ENCODE measurements at regions not wholly inside any gene's neighbourhood (a gene's known extent, or its start where the extent isn't known, plus 50 kb on each side); places are given as distances from the start of the nearest gene placed in this dataset.

GRCh38 chr15:96792216-96792615 is 461.7 kb downstream of the NR2F2 start:
- Histone ChIP-seq H3K79me1 (ENCODE audit: low read depth in 1 of 2, low read length in 2 of 2) (no peaks in the 10 kb centered on the region), H2BK5ac (ENCODE audit: low read depth, low read length, poor library complexity, severe bottlenecking) (no peak overlapping the region), H2BK20ac (ENCODE audit: low read depth, low read length) (no peak overlapping the region), H3K9me3 (ENCODE audit: control insufficient read depth, insufficient read depth, low read length) (peaks cover 13% of the 10 kb centered on the region), H2BK120ac (ENCODE audit: low read depth, low read length) (no peak overlapping the region), H3K36me3 (ENCODE audit: control insufficient read depth, insufficient read depth, low read length) (no peaks in the 10 kb centered on the region), H2AK5ac (ENCODE audit: low read depth, low read length) (no peak overlapping the region), H4K8ac (ENCODE audit: low read depth in 2 of 2, low read length in 2 of 2) (no peak overlapping the region), H3K23ac (ENCODE audit: low read depth, low read length) (no peak overlapping the region), H3K4me1 (ENCODE audit: control insufficient read depth, insufficient read depth, low read length) (no peaks in the 10 kb centered on the region), H3K9me1 (ENCODE audit: insufficient read depth, low read length) (no peaks in the 10 kb centered on the region), H4K91ac (ENCODE audit: insufficient read depth, low read depth, low read length) (no peak overlapping the region), H3K27me3 (ENCODE audit: control insufficient read depth, insufficient read depth, low read length) (no peaks in the 10 kb centered on the region), H3K14ac (replicated peaks; ENCODE audit: low read depth, low read length) (no peak overlapping the region), H4K20me1 (ENCODE audit: insufficient read depth, low read length) (no peaks in the 10 kb centered on the region), H3K4ac (ENCODE audit: low read depth, low read length) (no peak overlapping the region), H3K4me3 (ENCODE audit: insufficient read depth, low read depth, low read length) (no peak overlapping the region), H2AK9ac (replicated peaks; ENCODE audit: low read depth, low read length, poor library complexity) (no peak overlapping the region), H2BK15ac (ENCODE audit: low read depth, low read length) (no peak overlapping the region), H3K9ac (ENCODE audit: low read depth, low read length) (no peak overlapping the region), H3K56ac (ENCODE audit: extremely low read depth, insufficient read depth, low read length) (no peak overlapping the region), H2AFZ (replicated peaks; ENCODE audit: low read length, poor library complexity) (no peak overlapping the region), H4K5ac (ENCODE audit: low read depth, low read length) (no peak overlapping the region), H3K18ac (ENCODE audit: low read depth, low read length) (no peak overlapping the region), H3K27ac (ENCODE audit: insufficient read depth, low read length) (no peak overlapping the region), H3K4me2 (ENCODE audit: low read depth, low read length) (no peak overlapping the region)
- TF ChIP-seq FOS (IDR thresholded peaks at IDR 0.05; ENCODE audit: low read depth, low read length) (no peak), BHLHE40 (IDR thresholded peaks at IDR 0.05; ENCODE audit: low read depth, low read length) (no peak), ELK1 (IDR thresholded peaks at IDR 0.05; ENCODE audit: borderline replicate concordance, low read depth, low read length) (no peak), NFE2L2 (IDR thresholded peaks at IDR 0.05; ENCODE audit: low read depth, low read length) (no peak), USF2 (IDR thresholded peaks at IDR 0.05; ENCODE audit: low read depth, low read length) (no peak), MXI1 (IDR thresholded peaks at IDR 0.05; ENCODE audit: borderline replicate concordance, low read depth, low read length) (no peak), RCOR1 (IDR thresholded peaks at IDR 0.05; ENCODE audit: insufficient replicate concordance, low read length) (no peak), MAFK (IDR thresholded peaks at IDR 0.05; ENCODE audit: low read depth, low read length) (no peak), CTCF (conservative IDR thresholded peaks at IDR 0.05; ENCODE audit: low read depth, low read length) (no peak), CEBPB (IDR thresholded peaks at IDR 0.05; ENCODE audit: low read depth, low read length) (no peak), RAD21 (IDR thresholded peaks at IDR 0.05; ENCODE audit: low read length) (no peak), MAZ (IDR thresholded peaks at IDR 0.05; ENCODE audit: borderline replicate concordance, low read depth, low read length) (no peak), RFX5 (IDR thresholded peaks at IDR 0.05; ENCODE audit: low read depth, low read length) (no peak), CHD1 (IDR thresholded peaks at IDR 0.05; ENCODE audit: low read depth, low read length) (no peak), SMC3 (IDR thresholded peaks at IDR 0.05; ENCODE audit: low read depth, low read length) (no peak), POLR2A (IDR thresholded peaks at IDR 0.05; ENCODE audit: low read depth, low read length) (no peak)
- WGBS, 2 experiments (ENCODE audit: extremely low coverage in 2 of 2, insufficient read length in 1 of 2): no CpG with 5 or more reads among the region's 3 CpGs
- intact Hi-C loops (cut with micrococcal nuclease): no loop called here
- BruUV-seq (replicated peaks): no TSS peak
- POLR2A ChIA-PET (ENCODE audit: unreplicated experiment): no interaction called here
- ATAC-seq (ENCODE audit: low read depth) (no peak), DNase-seq (no peak)
- dilution Hi-C loops (cut with HindIII; ENCODE audit: low sequenced_read_pairs, unreplicated experiment): no loop called here
- in situ Hi-C loops (cut with MboI; ENCODE audit: low sequenced_read_pairs): no loop called here
- CTCF ChIA-PET: no interaction called here

Data from IMR-90 (cell line).